Stimulated activated CD4-positive, alpha-beta T cell treated with anti-CD3 and anti-CD28 coated beads, Interleukin-15, amount 100 ng/mL, for 48 hours (primary cell): ENCODE measurements at regions not wholly inside any gene's neighbourhood (a gene's known extent, or its start where the extent isn't known, plus 50 kb on each side); places are given as distances from the start of the nearest gene placed in this dataset.

Experiments
- DNase-seq, 2 donors: peaks; one replicate each; pipeline ENCODE4 v3.0.0-alpha.2; 2020; ENCODE audit warnings: low read depth in 2 of 2

DNA sequence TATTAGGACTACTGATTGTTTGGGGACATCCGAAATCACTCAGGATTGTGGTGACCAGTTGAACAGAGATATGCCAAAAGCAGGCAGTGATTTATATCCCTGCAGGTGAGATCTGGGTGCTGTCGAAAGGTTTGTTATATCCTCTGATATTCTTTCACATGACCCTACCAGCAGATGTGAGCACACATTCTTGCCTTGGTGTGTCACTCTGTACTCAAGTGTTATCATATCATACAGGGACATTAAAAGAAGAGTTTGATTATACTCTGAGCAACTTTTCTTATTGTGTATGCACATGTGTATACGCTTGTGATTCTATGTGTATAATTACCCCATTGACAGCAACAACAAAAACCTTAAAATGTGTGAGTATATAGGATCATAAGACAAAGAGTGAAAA is 381.2 kb upstream of the IGFBP7 start:
- no peak for DNase-seq

GRCh38 chr4:57490520-57491255 is 380.5 kb upstream of the IGFBP7 start:
- no peak for DNase-seq

GRCh38 chr4:57488366-57489162 is 378.4 kb upstream of the IGFBP7 start:
- no peak for DNase-seq

DNA sequence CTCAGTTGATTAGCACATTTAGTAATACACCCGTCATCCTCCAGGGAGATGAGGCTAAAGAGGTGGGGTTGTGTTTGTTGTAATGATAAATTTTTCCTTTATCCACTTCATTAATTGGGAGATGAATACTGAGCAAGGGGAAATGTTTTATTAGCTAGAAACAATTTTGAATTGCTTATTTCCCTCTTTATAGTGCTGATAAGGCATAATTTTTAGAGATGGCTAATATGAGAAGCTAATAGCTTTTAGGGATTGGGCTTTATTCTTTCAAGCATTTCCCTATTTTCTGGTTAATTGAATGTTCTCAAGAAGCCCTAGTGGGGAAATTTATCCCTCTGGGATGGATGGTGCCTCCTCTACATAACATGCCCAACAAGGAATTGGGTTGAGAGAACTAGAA is 365.2 kb upstream of the IGFBP7 start:
- no peak for DNase-seq

DNA sequence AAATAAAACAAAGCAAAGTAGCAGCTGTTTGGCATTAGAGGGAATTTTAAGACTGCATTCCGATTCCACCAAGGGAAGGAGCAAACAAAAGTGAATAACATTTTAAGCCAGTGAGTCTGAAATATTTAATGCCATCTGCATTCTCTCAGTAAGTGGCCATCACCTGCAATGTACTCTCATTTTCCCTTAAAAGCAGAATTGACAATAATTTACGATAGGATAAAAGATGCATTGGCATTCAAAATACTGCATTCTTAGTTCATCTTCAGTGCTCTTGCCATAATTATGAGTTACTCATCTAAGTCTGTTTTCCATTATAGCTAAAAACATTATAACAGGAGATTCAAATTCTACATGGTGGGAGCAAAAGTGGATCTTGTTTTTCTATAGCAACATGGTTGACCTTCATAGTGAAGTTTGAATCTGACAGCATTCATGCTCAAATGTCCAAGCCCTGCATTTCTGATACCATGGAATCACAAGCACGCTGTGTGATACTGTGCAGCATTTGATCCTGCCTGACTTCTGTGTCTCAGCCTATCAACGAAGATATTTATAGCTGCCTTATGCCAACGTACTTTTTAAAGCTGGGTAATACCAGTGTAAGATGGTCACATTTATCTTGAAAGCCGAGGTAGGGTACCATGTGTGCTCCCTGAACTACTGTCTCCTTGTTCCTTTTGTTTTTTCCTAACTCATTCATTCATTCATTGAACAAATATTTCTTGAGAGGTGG is 355.3 kb upstream of the IGFBP7 start:
- no peak for DNase-seq

- no peak for DNase-seq
Measured at GRCh38 chr4:57462843-57463242, 352.7 kb upstream of the IGFBP7 start.

GRCh38 chr4:57460967-57461366 is 350.8 kb upstream of the IGFBP7 start:
- no peak for DNase-seq

DNA sequence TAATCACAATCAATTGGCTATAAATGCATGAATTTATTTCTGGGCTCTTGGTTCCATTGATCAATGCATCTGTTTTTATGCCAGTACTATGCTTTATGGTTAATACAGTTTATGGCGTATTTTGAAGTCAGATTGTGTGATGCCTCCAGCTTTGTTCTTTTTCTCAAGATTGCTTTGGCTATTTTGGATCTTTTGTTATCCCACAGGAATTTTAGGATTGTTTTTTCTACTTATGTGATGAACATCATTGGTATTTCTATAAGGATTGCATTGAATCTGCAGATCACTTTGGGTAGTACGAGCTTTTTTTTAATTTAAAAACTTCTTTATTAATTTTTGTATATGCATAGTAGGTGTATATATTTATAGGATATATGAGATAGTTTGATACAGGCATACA is 338.7 kb upstream of the IGFBP7 start:
- DNase-seq: no peak

DNA sequence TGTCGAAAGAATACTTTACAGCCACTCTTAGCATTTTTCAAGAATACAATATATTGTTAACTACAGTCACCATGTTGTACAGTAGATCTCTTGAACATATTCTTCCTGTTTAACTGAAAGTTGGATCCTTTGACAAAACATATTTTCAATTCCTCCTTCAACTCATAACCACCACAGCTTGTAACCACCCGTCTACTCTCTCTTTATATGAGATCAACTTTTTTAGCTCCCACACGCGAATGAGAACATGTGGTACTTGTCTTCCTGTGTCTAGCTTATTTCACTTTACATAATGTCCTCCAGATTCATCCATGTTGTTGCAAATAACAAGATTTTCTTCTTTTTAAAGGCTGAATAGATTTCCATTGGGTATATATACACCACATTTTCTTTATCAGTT is 338.3 kb upstream of the IGFBP7 start:
- no peak for DNase-seq

- no peak for DNase-seq
Measured at GRCh38 chr4:57446266-57446665, 336.1 kb upstream of the IGFBP7 start.

DNA sequence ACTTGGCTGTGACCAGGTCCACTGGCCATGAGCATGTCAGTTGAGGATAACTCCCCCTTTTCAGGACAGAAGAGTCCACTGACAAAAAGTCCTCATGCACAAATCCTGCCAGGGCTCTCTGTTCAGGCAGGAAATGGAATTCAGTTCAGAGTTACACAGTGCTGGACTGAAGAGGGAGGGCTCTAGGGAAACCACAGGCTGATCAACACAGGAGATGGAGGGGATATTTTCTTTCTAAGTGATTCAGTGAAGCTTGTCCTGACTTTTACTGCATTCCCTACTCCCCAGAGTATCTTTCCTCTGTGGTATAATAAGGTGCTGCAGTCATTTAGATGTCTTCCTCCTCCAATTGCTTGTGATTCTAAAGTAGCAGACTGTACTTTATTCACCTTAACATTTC is 335.5 kb upstream of the IGFBP7 start:
- no peak for DNase-seq

DNA sequence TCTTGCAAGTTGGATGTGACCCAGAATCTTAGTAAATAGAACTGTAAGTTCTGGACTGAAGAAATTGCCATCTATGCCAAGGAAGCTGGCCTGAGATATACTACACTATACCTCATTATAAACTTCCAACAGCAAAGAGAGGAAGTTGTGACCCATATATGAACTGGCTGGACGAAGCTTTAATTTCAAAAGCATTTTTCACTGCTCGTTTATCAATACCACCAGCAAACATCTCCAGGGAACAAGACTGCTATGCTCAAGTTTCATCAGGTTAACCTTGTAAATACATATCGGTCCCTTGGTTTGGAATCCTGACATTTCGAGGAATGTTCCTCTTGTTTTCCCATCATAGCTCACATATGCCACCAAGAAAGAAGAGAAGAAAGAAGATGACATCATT is 334.5 kb upstream of the IGFBP7 start:
- no peak for DNase-seq

- DNase-seq: no peak
Measured at GRCh38 chr4:57443787-57444186, 333.6 kb upstream of the IGFBP7 start.

- DNase-seq: no peak
Measured at GRCh38 chr4:57443308-57443707, 333.1 kb upstream of the IGFBP7 start.

GRCh38 chr4:57442831-57443291 is 332.7 kb upstream of the IGFBP7 start:
- no peak for DNase-seq

DNA sequence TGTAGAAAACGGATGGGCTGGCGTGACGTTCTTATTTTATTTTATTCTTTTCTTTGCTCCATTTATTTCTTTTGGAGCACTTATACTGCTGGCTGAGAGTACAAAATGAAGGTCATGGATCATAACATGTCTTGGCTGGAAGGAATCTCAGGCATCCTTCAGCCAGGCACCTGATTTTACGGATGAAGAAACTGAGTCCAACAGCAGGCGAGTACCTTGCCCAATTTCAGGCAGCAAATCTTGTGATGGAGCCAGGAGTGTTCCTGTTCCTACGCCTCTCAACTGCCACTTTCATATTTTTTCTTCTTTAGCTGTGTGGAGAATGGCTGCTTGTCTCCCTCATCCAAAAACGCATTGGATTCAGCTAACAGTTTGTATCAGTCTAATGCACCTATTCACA is 332.1 kb upstream of the IGFBP7 start:
- DNase-seq: no peak

GRCh38 chr4:57437649-57438048 is 327.5 kb upstream of the IGFBP7 start:
- no peak for DNase-seq

- DNase-seq: no peak
Measured at GRCh38 chr4:57435300-57435699, 325.1 kb upstream of the IGFBP7 start.

- DNase-seq: no peak
Measured at GRCh38 chr4:57430726-57431125, 320.5 kb upstream of the IGFBP7 start.

GRCh38 chr4:57426779-57427395 is 316.7 kb upstream of the IGFBP7 start:
- peak in 1 of 2 donors; percentile 27 for DNase-seq

DNA sequence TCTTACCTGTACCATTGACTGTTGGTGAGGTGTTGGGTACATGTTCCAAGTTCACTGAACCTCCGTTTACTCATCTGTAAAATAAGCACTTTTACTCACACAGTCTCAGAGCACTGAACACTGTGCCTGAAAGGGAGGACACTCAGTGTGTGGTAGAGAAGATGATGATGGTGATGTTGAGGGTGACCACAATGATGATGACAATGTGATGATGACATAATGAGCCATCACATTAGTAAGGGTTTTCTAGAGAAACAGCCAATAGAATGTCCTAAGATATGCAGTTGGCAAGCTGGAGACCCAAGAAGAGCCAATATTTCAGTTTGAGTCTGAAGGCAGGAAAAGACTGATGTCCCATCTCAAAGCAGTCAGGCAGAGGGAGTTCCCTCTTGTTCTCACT is 315.4 kb upstream of the IGFBP7 start:
- no peak for DNase-seq

DNA sequence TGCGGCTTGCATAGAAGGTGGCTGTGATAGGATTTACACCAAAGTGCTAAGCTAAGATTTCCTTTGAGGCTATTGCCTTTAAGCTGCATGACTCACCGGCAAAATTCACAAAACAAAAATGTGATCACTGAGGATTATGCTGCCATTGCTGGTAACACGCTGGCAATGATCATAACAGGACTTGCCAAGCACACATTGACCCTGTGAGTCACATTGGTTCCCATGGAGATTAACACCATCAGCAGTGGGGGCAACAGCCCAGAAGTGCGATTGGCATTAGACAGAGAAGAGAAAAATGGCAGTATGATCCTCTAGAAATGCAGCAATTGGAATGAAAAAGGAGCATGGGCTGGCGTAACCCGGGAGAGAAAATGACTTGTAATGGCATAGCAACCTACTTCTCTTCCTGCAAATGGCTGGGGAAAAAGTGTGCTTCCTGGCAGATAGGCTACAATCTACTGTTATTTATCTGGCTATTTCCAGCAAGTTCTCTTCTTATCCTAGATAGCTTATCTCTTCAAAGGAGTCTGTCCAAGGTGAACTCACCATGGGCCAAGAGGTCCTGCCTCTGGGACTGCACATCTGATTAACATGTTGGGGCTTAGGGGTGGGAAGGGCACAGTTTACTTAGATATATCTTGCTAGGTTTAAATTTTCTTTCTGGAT is 314.2 kb upstream of the IGFBP7 start:
- DNase-seq: no peak
